ENCODE measurements at regions not wholly inside any gene's neighbourhood (a gene's known extent, or its start where the extent isn't known, plus 50 kb on each side); places are given as distances from the start of the nearest gene placed in this dataset.

GRCh38 chr3:20406611-20407011, 220.6 kb upstream of the SGO1 start:
- no peak overlapping the region for H3K9ac ChIP-seq (ENCODE audit: low read length)
- H3K79me2 ChIP-seq (ENCODE audit: insufficient read depth, low read length), result no peaks in the 10 kb centered on the region
- H3K4me3 ChIP-seq (replicated peaks in 1 of 2; ENCODE audit: low read depth in 1 of 2, low read length in 2 of 2), result no peak overlapping the region
- H3K9me2 ChIP-seq (ENCODE audit: insufficient read depth), result no peaks in the 10 kb centered on the region
- TF ChIP-seq RAD21 (IDR thresholded peaks at IDR 0.05; ENCODE audit: low read depth), result no peak
- TF ChIP-seq TCF7L2 (IDR thresholded peaks at IDR 0.05; ENCODE audit: borderline replicate concordance, extremely low read depth, insufficient read depth, insufficient read length), result no peak
- no peak for TF ChIP-seq CTCF (IDR thresholded peaks at IDR 0.05 in 2 of 3, conservative IDR thresholded peaks at IDR 0.05 in 1 of 3; ENCODE audit: borderline replicate concordance in 1 of 3, insufficient read depth in 1 of 3, low read depth in 2 of 3, low read length in 2 of 3)
- ChIA-PET POLR2A (no interaction called here), RAD21 (ENCODE audit: low non-redundant PET in 1 of 2, low total read pairs in 2 of 2, uncharacterized antibody in 2 of 2, unreplicated experiment in 2 of 2) (no interaction called here), CTCF (no interaction called here)
- H3K27me3 ChIP-seq (ENCODE audit: insufficient read depth, low read length), result no peaks in the 10 kb centered on the region
- H2AFZ ChIP-seq (ENCODE audit: low read depth, low read length, poor library complexity, severe bottlenecking), result no peak overlapping the region
- DNase-seq (ENCODE audit: low read depth, low spot score) (no peak), ATAC-seq (no peak)
- H3K4me2 ChIP-seq (ENCODE audit: low read length), result no peak overlapping the region
- no peaks in the 10 kb centered on the region for H3K4me1 ChIP-seq (ENCODE audit: control insufficient read depth in 1 of 2, insufficient read depth in 2 of 2, low read length in 2 of 2)
- no TSS peak for BruUV-seq (replicated peaks)
- H3K27ac ChIP-seq (ENCODE audit: low read depth, low read length), result no peak overlapping the region
- H3K9me3 ChIP-seq (ENCODE audit: control insufficient read depth in 1 of 2, insufficient read depth in 1 of 2, low read depth in 1 of 2, low read length in 2 of 2), result no peaks in the 10 kb centered on the region
- intact Hi-C loops (cut with micrococcal nuclease), result no loop called here
- H3K36me3 ChIP-seq (ENCODE audit: control insufficient read depth in 1 of 2, insufficient read depth in 2 of 2, low read length in 2 of 2), result no peaks in the 10 kb centered on the region
- H4K20me1 ChIP-seq (ENCODE audit: insufficient read depth), result no peaks in the 10 kb centered on the region

GRCh38 chr3:20405744-20406143, 219.7 kb upstream of the SGO1 start:
- no peak for DNase-seq (ENCODE audit: low read depth, low spot score)
- CTCF ChIA-PET, result no interaction called here

More at GRCh38 chr3:20405744-20406143, 219.7 kb upstream of the SGO1 start:
- H3K79me2 ChIP-seq (ENCODE audit: insufficient read depth, low read length), result no peaks in the 10 kb centered on the region
- ATAC-seq, result no peak
- no peaks in the 10 kb centered on the region for H3K4me1 ChIP-seq (ENCODE audit: control insufficient read depth in 1 of 2, insufficient read depth in 2 of 2, low read length in 2 of 2)
- no peak overlapping the region for H3K4me2 ChIP-seq (ENCODE audit: low read length)
- no peaks in the 10 kb centered on the region for H3K27me3 ChIP-seq (ENCODE audit: insufficient read depth, low read length)
- H2AFZ ChIP-seq (ENCODE audit: low read depth, low read length, poor library complexity, severe bottlenecking), result no peak overlapping the region
- no peaks in the 10 kb centered on the region for H4K20me1 ChIP-seq (ENCODE audit: insufficient read depth)
- RAD21 ChIA-PET (ENCODE audit: low non-redundant PET in 1 of 2, low total read pairs in 2 of 2, uncharacterized antibody in 2 of 2, unreplicated experiment in 2 of 2), result no interaction called here
- POLR2A ChIA-PET, result no interaction called here
- H3K27ac ChIP-seq (ENCODE audit: low read depth, low read length), result no peak overlapping the region
- no TSS peak for BruUV-seq (replicated peaks)
- H3K4me3 ChIP-seq (replicated peaks in 1 of 2; ENCODE audit: low read depth in 1 of 2, low read length in 2 of 2), result no peak overlapping the region
- no peak overlapping the region for H3K9ac ChIP-seq (ENCODE audit: low read length)
- H3K36me3 ChIP-seq (ENCODE audit: control insufficient read depth in 1 of 2, insufficient read depth in 2 of 2, low read length in 2 of 2), result no peaks in the 10 kb centered on the region
- intact Hi-C loops (cut with micrococcal nuclease), result no loop called here
- TF ChIP-seq POLR2A (IDR thresholded peaks at IDR 0.05; ENCODE audit: borderline replicate concordance, extremely low read depth, insufficient read depth, insufficient read length), result no peak
- no peaks in the 10 kb centered on the region for H3K9me3 ChIP-seq (ENCODE audit: control insufficient read depth in 1 of 2, insufficient read depth in 1 of 2, low read depth in 1 of 2, low read length in 2 of 2)
- H3K9me2 ChIP-seq (ENCODE audit: insufficient read depth), result no peaks in the 10 kb centered on the region

All from HCT116 (cell line).